Smooth muscle cell (in vitro differentiated cells): ENCODE measurements at regions not wholly inside any gene's neighbourhood (a gene's known extent, or its start where the extent isn't known, plus 50 kb on each side); places are given as distances from the start of the nearest gene placed in this dataset.
A peak's percentile ranks its signal among the peaks of the same experiment; 100 is the strongest.

Experiments
- DNase-seq: peaks from one replicate; lab custom pipeline; 2025; ENCODE audit not compliant: unreplicated experiment; lab: John Stamatoyannopoulos, UW
- H2AFZ ChIP-seq: fragments of 200-600 bp; sonication (generic); 2 replicates; pipeline ENCODE4 v1.6.0; 2016; ENCODE audit warnings: antibody characterized with exemption, low read depth, mild to moderate bottlenecking
- H3F3A ChIP-seq: fragments of 200-600 bp; sonication (generic); 2 replicates; pipeline ENCODE4 v1.6.0; 2017; ENCODE audit warnings: antibody characterized with exemption, low read depth
- H3K27ac ChIP-seq: fragments of 200-600 bp; sonication (generic); 2 replicates; pipeline ENCODE4 v1.5.1; 2016; ENCODE audit warnings: low read depth, mild to moderate bottlenecking
- H3K27me3 ChIP-seq: fragments of 200-600 bp; sonication (generic); 2 replicates; pipeline ENCODE4 v1.6.1; 2016; ENCODE audit warnings: low read depth, mild to moderate bottlenecking
- H3K36me3 ChIP-seq: fragments of 200-600 bp; sonication (generic); 2 replicates; pipeline ENCODE4 v1.5.1; 2016; ENCODE audit warnings: low read depth
- H3K4me1 ChIP-seq: fragments of 200-600 bp; sonication (generic); 2 replicates; pipeline ENCODE4 v1.5.1; 2016; ENCODE audit warnings: low read depth
- H3K4me2 ChIP-seq: fragments of 200-600 bp; sonication (generic); 2 replicates; pipeline ENCODE4 v1.6.0; 2016; ENCODE audit warnings: mild to moderate bottlenecking
- H3K4me3 ChIP-seq: fragments of 200-600 bp; sonication (generic); 2 replicates; pipeline ENCODE4 v1.5.1; 2016; ENCODE audit warnings: mild to moderate bottlenecking
- H3K79me2 ChIP-seq: fragments of 200-600 bp; sonication (generic); 2 replicates; pipeline ENCODE4 v1.6.0; 2016; ENCODE audit warnings: low read depth, mild to moderate bottlenecking
- H3K9ac ChIP-seq: fragments of 200-600 bp; sonication (generic); 2 replicates; pipeline ENCODE4 v1.6.0; 2016; ENCODE audit warnings: low read depth
- H3K9me3 ChIP-seq: fragments of 200-600 bp; sonication (generic); replicated peaks from 2 replicates; pipeline ENCODE4 v1.5.1; 2016; ENCODE audit warnings: low read depth
- H4K20me1 ChIP-seq: fragments of 200-600 bp; sonication (generic); 2 replicates; pipeline ENCODE4 v1.6.0; 2016; ENCODE audit warnings: low read depth
- WGBS: methylation state at CpG from one replicate; pipeline ENCODE4 v1.1.7; 2016; ENCODE audit warnings: low lambda C conversion rate; 5-methylcytosine and 5-hydroxymethylcytosine counted together
- TF ChIP-seq, protein P1 (sequence below): fragments of 200-600 bp; sonication (generic); IDR thresholded peaks from 2 replicates; pipeline ENCODE4 v1.5.1; 2017; ENCODE audit warnings: borderline replicate concordance, mild to moderate bottlenecking, antibody characterized with exemption; ENCODE audit not compliant: insufficient read depth, poor library complexity, severe bottlenecking

DNA sequence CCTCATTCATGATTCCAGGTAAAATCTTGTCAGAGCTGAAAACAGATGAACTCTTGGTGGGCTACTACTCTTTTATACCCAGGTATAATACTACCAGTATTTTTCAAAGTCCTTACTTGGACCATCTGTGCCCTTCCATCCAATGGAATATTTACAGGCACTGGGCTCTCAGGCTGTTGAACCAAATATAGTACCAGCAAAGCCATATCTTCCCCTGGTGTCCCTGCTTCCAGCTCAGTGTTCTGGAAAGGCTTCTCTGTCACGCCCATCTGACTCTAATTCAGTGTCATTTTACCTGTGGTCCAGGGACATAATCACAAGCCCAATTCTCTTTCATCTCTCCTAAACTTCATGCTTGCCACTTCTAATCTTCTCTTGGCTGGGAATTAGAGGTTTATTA lies 119.2 kb upstream of the STK17B start:
- H2AFZ ChIP-seq: no peak overlapping the region
- H3K9ac ChIP-seq: no peak overlapping the region
- peaks cover 4% of the 10 kb centered on the region for H3K4me1 ChIP-seq
- H3K4me3 ChIP-seq: no peak overlapping the region
- H3K4me2 ChIP-seq: no peak overlapping the region
- no peak overlapping the region for H3K27ac ChIP-seq
- no peaks in the 10 kb centered on the region for H4K20me1 ChIP-seq
- DNase-seq: no peak
- H3K27me3 ChIP-seq: no peaks in the 10 kb centered on the region
- H3F3A ChIP-seq: no peaks in the 10 kb centered on the region
- TF ChIP-seq, protein P1, sequence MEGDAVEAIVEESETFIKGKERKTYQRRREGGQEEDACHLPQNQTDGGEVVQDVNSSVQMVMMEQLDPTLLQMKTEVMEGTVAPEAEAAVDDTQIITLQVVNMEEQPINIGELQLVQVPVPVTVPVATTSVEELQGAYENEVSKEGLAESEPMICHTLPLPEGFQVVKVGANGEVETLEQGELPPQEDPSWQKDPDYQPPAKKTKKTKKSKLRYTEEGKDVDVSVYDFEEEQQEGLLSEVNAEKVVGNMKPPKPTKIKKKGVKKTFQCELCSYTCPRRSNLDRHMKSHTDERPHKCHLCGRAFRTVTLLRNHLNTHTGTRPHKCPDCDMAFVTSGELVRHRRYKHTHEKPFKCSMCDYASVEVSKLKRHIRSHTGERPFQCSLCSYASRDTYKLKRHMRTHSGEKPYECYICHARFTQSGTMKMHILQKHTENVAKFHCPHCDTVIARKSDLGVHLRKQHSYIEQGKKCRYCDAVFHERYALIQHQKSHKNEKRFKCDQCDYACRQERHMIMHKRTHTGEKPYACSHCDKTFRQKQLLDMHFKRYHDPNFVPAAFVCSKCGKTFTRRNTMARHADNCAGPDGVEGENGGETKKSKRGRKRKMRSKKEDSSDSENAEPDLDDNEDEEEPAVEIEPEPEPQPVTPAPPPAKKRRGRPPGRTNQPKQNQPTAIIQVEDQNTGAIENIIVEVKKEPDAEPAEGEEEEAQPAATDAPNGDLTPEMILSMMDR: no peak
- H3K9me3 ChIP-seq: no peaks in the 10 kb centered on the region
- H3K36me3 ChIP-seq: no peaks in the 10 kb centered on the region
- 92% methylated on average over 1 of the region's 1 CpG for WGBS
- no peaks in the 10 kb centered on the region for H3K79me2 ChIP-seq

DNA sequence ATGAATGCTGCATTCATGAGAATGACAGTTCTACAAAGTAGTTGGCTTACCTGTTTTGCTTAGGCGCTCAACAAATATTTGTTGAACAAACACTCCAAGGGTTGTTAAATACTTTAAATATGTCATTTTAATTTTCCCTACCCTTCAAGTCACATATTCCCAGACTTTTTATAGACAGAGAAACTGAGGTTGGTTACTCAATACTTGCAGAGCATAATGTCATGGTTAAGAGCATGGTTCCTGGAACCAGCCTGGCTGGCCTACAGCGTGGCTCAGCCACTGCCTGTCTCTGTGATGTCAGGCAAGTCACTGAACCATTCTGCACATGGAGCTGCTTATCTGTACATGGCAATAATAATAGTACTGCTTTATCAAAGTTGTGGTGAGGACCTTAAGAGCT lies 120.0 kb upstream of the STK17B start:
- no peaks in the 10 kb centered on the region for H3K79me2 ChIP-seq

DNA sequence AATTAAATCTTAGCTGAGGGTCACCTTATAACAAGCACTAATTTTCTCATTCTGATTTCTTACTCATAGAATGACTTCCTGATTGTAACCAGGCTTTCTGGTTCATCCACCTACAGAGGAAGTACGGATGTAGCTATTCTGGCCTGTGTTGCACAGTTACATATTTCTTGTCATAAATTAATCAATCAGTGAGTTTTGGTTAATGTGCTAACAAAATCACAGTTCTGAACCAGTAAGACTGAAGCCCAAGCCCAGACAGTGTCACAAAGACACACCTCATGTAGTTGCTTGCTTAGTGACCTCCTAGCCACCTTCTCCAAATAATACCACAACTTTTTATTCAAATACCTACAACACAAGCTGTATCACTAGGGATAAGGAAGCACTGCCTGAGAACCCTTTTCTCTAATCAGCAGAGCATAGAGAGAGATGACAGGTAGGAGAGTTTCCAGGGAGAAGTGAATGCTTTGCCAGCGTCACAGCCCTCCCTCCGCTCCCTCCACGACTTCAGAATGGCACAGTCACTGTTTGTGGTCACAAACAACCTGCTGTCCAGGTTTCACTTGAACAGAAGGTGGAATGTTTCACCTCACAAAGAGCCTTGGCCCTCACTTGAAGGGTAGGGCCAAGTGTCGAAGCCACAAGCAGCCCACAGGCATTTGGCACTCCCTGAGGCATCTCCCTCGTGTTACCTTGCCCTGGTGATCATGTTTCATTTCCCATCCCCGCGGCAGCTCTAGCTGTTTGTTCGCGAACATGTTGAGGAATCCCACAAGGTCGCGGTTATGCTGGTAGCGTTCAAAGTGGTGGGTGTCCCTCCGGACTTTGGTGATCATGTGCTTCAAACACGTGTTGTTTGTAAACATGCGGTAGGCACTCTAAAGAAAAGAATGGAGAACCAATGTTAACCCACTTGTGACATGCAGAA lies 120.8 kb upstream of the STK17B start:
- Histone ChIP-seq H3K27ac (peak overlapping the region; percentile 73), H3K4me1 (peaks cover 16% of the 10 kb centered on the region), H3K36me3 (no peaks in the 10 kb centered on the region), H3K4me3 (no peak overlapping the region), H3F3A (no peaks in the 10 kb centered on the region), H3K9ac (peak overlapping the region; percentile 59), H3K79me2 (no peaks in the 10 kb centered on the region), H2AFZ (no peak overlapping the region), H3K9me3 (no peaks in the 10 kb centered on the region), H4K20me1 (no peaks in the 10 kb centered on the region), H3K27me3 (no peaks in the 10 kb centered on the region), H3K4me2 (no peak overlapping the region)
- DNase-seq: no peak
- 87% methylated on average over 16 of the region's 16 CpGs for WGBS
- TF ChIP-seq, protein P1: no peak

More for the DNA sequence above, 120.0 kb upstream of the STK17B start:
- H3K4me3 ChIP-seq: no peak overlapping the region
- H3K27me3 ChIP-seq: no peaks in the 10 kb centered on the region
- H3K27ac ChIP-seq: peak overlapping the region; percentile 73
- H2AFZ ChIP-seq: no peak overlapping the region
- no peaks in the 10 kb centered on the region for H3K36me3 ChIP-seq
- H3K9ac ChIP-seq: no peak overlapping the region
- DNase-seq: no peak
- 63% methylated on average over 2 of the region's 2 CpGs for WGBS
- H3K9me3 ChIP-seq: no peaks in the 10 kb centered on the region
- H4K20me1 ChIP-seq: no peaks in the 10 kb centered on the region
- TF ChIP-seq, protein P1: no peak
- H3F3A ChIP-seq: no peaks in the 10 kb centered on the region
- no peak overlapping the region for H3K4me2 ChIP-seq
- H3K4me1 ChIP-seq: peaks cover 11% of the 10 kb centered on the region
